ENCODE measurements at regions not wholly inside any gene's neighbourhood (a gene's known extent, or its start where the extent isn't known, plus 50 kb on each side); places are given as distances from the start of the nearest gene placed in this dataset.

- H4K20me1 ChIP-seq (ENCODE audit: control insufficient read depth, insufficient read depth, low read depth, low read length) = no peaks in the 10 kb centered on the region
- no peaks in the 10 kb centered on the region for H3K27me3 ChIP-seq (ENCODE audit: control insufficient read depth, low read length)
- no peaks in the 10 kb centered on the region for H3F3A ChIP-seq (ENCODE audit: control insufficient read depth, insufficient read depth)
- no peak overlapping the region for H3K4me2 ChIP-seq (ENCODE audit: low read length)
- no peaks in the 10 kb centered on the region for H3K4me1 ChIP-seq (ENCODE audit: control insufficient read depth, low read length)
- no peak for TF ChIP-seq EZH2phosphoT487 (IDR thresholded peaks at IDR 0.05; ENCODE audit: borderline replicate concordance, low read length)
- no peak for TF ChIP-seq CTCF (IDR thresholded peaks at IDR 0.05; ENCODE audit: low read depth, low read length, poor library complexity, severe bottlenecking)
- H3K36me3 ChIP-seq (ENCODE audit: control insufficient read depth, low read length) = no peaks in the 10 kb centered on the region
- no peaks in the 10 kb centered on the region for H3K79me2 ChIP-seq (ENCODE audit: control insufficient read depth, low read length)
- no peak overlapping the region for H3K4me3 ChIP-seq (ENCODE audit: low read length)
- no peak overlapping the region for H3K27ac ChIP-seq (ENCODE audit: low read depth, low read length)
- H3K9me3 ChIP-seq (ENCODE audit: control insufficient read depth, insufficient read depth, low read length) = no peaks in the 10 kb centered on the region
- H3K9me2 ChIP-seq (replicated peaks; ENCODE audit: control insufficient read depth, low read length) = no peaks in the 10 kb centered on the region
These were observed 357.4 kb downstream of the TDRD3 start for GRCh38 chr13:60754211-60755090.

GRCh38 chr13:60753641-60754040 lies 356.6 kb downstream of the TDRD3 start:
- TF ChIP-seq CTCF (IDR thresholded peaks at IDR 0.05; ENCODE audit: low read depth, low read length, poor library complexity, severe bottlenecking) (no peak), EZH2phosphoT487 (IDR thresholded peaks at IDR 0.05; ENCODE audit: borderline replicate concordance, low read length) (no peak)
- H3K4me3 ChIP-seq (ENCODE audit: low read length) = no peak overlapping the region
- no peaks in the 10 kb centered on the region for H3K9me2 ChIP-seq (replicated peaks; ENCODE audit: control insufficient read depth, low read length)

GRCh38 chr13:60745343-60745742 lies 348.3 kb downstream of the TDRD3 start:
- Histone ChIP-seq H3K27ac (ENCODE audit: low read depth, low read length) (no peak overlapping the region), H3K4me3 (ENCODE audit: low read length) (no peak overlapping the region), H3K79me2 (ENCODE audit: control insufficient read depth, low read length) (no peaks in the 10 kb centered on the region), H3K4me2 (ENCODE audit: low read length) (no peak overlapping the region), H3K27me3 (ENCODE audit: control insufficient read depth, low read length) (no peaks in the 10 kb centered on the region), H3K4me1 (ENCODE audit: control insufficient read depth, low read length) (no peaks in the 10 kb centered on the region), H3K9me3 (ENCODE audit: control insufficient read depth, insufficient read depth, low read length) (no peaks in the 10 kb centered on the region), H4K20me1 (ENCODE audit: control insufficient read depth, insufficient read depth, low read depth, low read length) (no peaks in the 10 kb centered on the region), H3K9me2 (replicated peaks; ENCODE audit: control insufficient read depth, low read length) (no peaks in the 10 kb centered on the region), H3F3A (ENCODE audit: control insufficient read depth, insufficient read depth) (no peaks in the 10 kb centered on the region), H3K36me3 (ENCODE audit: control insufficient read depth, low read length) (no peaks in the 10 kb centered on the region)
- TF ChIP-seq EZH2phosphoT487 (IDR thresholded peaks at IDR 0.05; ENCODE audit: borderline replicate concordance, low read length) (no peak), CTCF (IDR thresholded peaks at IDR 0.05; ENCODE audit: low read depth, low read length, poor library complexity, severe bottlenecking) (no peak)

More at GRCh38 chr13:60753641-60754040, 356.6 kb downstream of the TDRD3 start:
- Histone ChIP-seq H3K9me3 (ENCODE audit: control insufficient read depth, insufficient read depth, low read length) (no peaks in the 10 kb centered on the region), H3K4me2 (ENCODE audit: low read length) (no peak overlapping the region), H3K4me1 (ENCODE audit: control insufficient read depth, low read length) (no peaks in the 10 kb centered on the region), H3K36me3 (ENCODE audit: control insufficient read depth, low read length) (no peaks in the 10 kb centered on the region), H3K27ac (ENCODE audit: low read depth, low read length) (no peak overlapping the region), H3K27me3 (ENCODE audit: control insufficient read depth, low read length) (no peaks in the 10 kb centered on the region), H3F3A (ENCODE audit: control insufficient read depth, insufficient read depth) (no peaks in the 10 kb centered on the region), H3K79me2 (ENCODE audit: control insufficient read depth, low read length) (no peaks in the 10 kb centered on the region), H4K20me1 (ENCODE audit: control insufficient read depth, insufficient read depth, low read depth, low read length) (no peaks in the 10 kb centered on the region)

Data from DOHH2 (cell line).